Stomach (tissue), 8 donors: ENCODE measurements at regions not wholly inside any gene's neighbourhood (a gene's known extent, or its start where the extent isn't known, plus 50 kb on each side); places are given as distances from the start of the nearest gene placed in this dataset.

Experiments
- DNase-seq, 2 donors: peaks; one replicate each; pipeline versions ENCODE4 v3.0.0 to v3.0.0-alpha.2; 2013 to 2019
- H3K27ac ChIP-seq, 5 donors: fragments of 200-600 bp in 4 of 5; sonication (generic) in 4 of 5; one replicate each; pipeline ENCODE4 v1.5.1; 2013 to 2019; ENCODE audit warnings: mild to moderate bottlenecking in 1 of 5, moderate library complexity in 1 of 5
- H3K27me3 ChIP-seq, 3 donors: fragments of 200-600 bp; sonication (generic); one replicate each; pipeline ENCODE4 v1.5.1; 2017 to 2019; ENCODE audit warnings: mixed run types in 1 of 3
- H3K36me3 ChIP-seq, 4 donors: fragments of 200-600 bp; sonication (generic); 1 replicate in 3 of 4; 2 replicates in 1 of 4; pipeline ENCODE4 v1.5.1; 2016 to 2019
- H3K4me1 ChIP-seq, 4 donors: fragments of 200-600 bp; sonication (generic); one replicate each; pipeline ENCODE4 v1.5.1; 2016 to 2019
- H3K4me3 ChIP-seq, 4 donors: fragments of 200-600 bp; sonication (generic) in 3 of 4; one replicate each; pipeline ENCODE4 v1.5.1; 2016 to 2019; ENCODE audit warnings: mild to moderate bottlenecking in 1 of 4
- H3K9me3 ChIP-seq, 4 donors: fragments of 200-600 bp; sonication (generic); one replicate each; pipeline ENCODE4 v1.5.1; 2016 to 2019
- EP300 ChIP-seq: sonication (generic); formaldehyde crosslinking; IDR thresholded peaks from one replicate; pipeline ENCODE4 v1.6.1; 2017; ENCODE audit warnings: antibody characterized with exemption
- POLR2A ChIP-seq, 4 donors: fragments of 450-650 bp; IDR thresholded peaks; one replicate each; pipeline ENCODE4 v1.6.1; 2016; ENCODE audit warnings: antibody characterized with exemption in 4 of 4, control low read depth in 2 of 4, mild to moderate bottlenecking in 1 of 4, moderate library complexity in 1 of 4
- POLR2AphosphoS5 ChIP-seq, 3 donors: sonication (generic); formaldehyde crosslinking; IDR thresholded peaks; one replicate each; pipeline ENCODE4 v1.6.1; 2016; ENCODE audit warnings: antibody characterized with exemption in 3 of 3
- WGBS, 5 donors: extraction: QIAGEN DNeasy Blood & Tissue Kit in 3 of 5; methylation state at CpG; one replicate each; pipeline versions ENCODE4 v1.1.5 to v1.1.7; 2013 to 2018; 5-methylcytosine and 5-hydroxymethylcytosine counted together
- intact Hi-C: fragments of 100-400 bp; cut with DNase I; formaldehyde crosslinking; loops from one replicate; pipeline ENCODE4 v1.15.1; 2023; ENCODE audit warnings: low total_unique reads
- TF ChIP-seq, protein P1 (sequence below), 7 experiments: fragments of 450-650 bp in 4 of 7; fragments of 200-600 bp in 3 of 7; sonication (generic) in 3 of 7; IDR thresholded peaks; one replicate each; pipeline ENCODE4 v1.5.1; 2016 to 2019; ENCODE audit warnings: antibody characterized with exemption in 7 of 7, control low read depth in 2 of 7, mild to moderate bottlenecking in 1 of 7
- donor health status: healthy with polysubstance abuse.
- donor health status: Bipolar disorder and iron deficiency.
- donor health status: healthy.

DNA sequence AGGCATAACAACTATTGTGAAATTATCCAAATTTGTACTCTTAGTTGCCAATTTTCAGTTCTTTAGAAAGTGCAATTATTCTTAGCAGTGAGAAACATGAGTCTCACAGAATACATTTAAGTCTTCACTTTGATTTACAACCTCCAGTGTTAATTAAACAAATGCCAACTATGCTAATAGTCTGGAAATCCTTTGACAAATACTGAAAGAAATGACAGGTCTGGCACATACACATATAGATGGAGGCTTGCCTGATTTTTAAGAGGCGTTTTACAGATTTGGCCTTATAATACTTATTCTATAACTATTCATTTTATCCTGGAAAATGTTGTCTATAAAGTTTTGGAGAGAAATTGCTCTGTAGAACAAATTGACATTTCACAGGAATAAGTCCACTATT, 320.1 kb downstream of the TRIML1 start:
- TF ChIP-seq EP300, result no peak
- TF ChIP-seq, protein P1, sequence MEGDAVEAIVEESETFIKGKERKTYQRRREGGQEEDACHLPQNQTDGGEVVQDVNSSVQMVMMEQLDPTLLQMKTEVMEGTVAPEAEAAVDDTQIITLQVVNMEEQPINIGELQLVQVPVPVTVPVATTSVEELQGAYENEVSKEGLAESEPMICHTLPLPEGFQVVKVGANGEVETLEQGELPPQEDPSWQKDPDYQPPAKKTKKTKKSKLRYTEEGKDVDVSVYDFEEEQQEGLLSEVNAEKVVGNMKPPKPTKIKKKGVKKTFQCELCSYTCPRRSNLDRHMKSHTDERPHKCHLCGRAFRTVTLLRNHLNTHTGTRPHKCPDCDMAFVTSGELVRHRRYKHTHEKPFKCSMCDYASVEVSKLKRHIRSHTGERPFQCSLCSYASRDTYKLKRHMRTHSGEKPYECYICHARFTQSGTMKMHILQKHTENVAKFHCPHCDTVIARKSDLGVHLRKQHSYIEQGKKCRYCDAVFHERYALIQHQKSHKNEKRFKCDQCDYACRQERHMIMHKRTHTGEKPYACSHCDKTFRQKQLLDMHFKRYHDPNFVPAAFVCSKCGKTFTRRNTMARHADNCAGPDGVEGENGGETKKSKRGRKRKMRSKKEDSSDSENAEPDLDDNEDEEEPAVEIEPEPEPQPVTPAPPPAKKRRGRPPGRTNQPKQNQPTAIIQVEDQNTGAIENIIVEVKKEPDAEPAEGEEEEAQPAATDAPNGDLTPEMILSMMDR (IDR thresholded peaks at IDR 0.05), result no peak
- no peak for TF ChIP-seq POLR2A (IDR thresholded peaks at IDR 0.05)
- TF ChIP-seq POLR2AphosphoS5 (IDR thresholded peaks at IDR 0.05), result no peak
- DNase-seq, result no peak

DNA sequence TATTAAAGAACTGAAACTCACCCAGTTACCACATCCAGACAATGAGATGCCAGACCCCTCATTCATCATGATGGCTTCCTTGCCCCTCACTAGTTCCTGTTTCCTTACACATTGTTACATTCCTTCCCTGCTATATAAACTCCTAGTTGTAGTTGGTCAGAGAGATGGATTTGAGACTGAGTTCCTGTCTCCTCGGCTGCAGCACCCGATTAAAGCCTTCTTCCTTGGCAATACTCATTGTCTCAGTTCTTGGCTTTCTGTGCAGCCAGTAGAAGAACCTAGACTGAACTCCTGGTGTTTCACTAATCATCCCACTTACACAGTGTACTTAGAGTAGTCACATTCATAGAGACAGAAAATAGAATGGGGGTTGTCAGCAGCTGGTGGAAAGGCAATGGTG, 324.7 kb downstream of the TRIML1 start:
- Histone ChIP-seq H3K27ac (no peak overlapping the region), H3K27me3 (no peaks in the 10 kb centered on the region), H3K4me1 (no peaks in the 10 kb centered on the region), H3K36me3 (no peaks in the 10 kb centered on the region), H3K4me3 (no peak overlapping the region), H3K9me3 (peaks cover 0 to 9% (median 4%) of the 10 kb centered on the region in 4 donors)
- TF ChIP-seq POLR2A (IDR thresholded peaks at IDR 0.05) (no peak), EP300 (no peak), POLR2AphosphoS5 (IDR thresholded peaks at IDR 0.05) (no peak)
- TF ChIP-seq, protein P1 (IDR thresholded peaks at IDR 0.05), result no peak
- DNase-seq, result no peak
- 55 to 90% (median 69%) methylated on average over 2 of the region's 2 CpGs for WGBS, 5 donors
- intact Hi-C loops, result no loop called here

More for the DNA sequence above, 320.1 kb downstream of the TRIML1 start:
- WGBS, 5 donors, result 21 to 51% (median 42%) methylated on average over 1 of the region's 1 CpG
- Histone ChIP-seq H3K9me3 (peaks cover 0 to 6% (median 3%) of the 10 kb centered on the region in 4 donors), H3K4me1 (no peaks in the 10 kb centered on the region), H3K27me3 (no peaks in the 10 kb centered on the region), H3K27ac (no peak overlapping the region), H3K36me3 (no peaks in the 10 kb centered on the region), H3K4me3 (no peak overlapping the region)
- intact Hi-C loops, result no loop called here

GRCh38 chr4:188466001-188466400, 326.8 kb downstream of the TRIML1 start:
- Histone ChIP-seq H3K4me1 (no peaks in the 10 kb centered on the region), H3K9me3 (peaks cover 0 to 9% (median 4%) of the 10 kb centered on the region in 4 donors), H3K27me3 (no peaks in the 10 kb centered on the region), H3K27ac (no peak overlapping the region), H3K36me3 (no peaks in the 10 kb centered on the region), H3K4me3 (no peak overlapping the region)
- no peak for DNase-seq
- WGBS, 5 donors, result 15 to 37% (median 18%) methylated on average over 1 of the region's 1 CpG
- TF ChIP-seq POLR2A (IDR thresholded peaks at IDR 0.05) (no peak), EP300 (no peak), POLR2AphosphoS5 (IDR thresholded peaks at IDR 0.05) (no peak)
- TF ChIP-seq, protein P1 (IDR thresholded peaks at IDR 0.05), result no peak
- intact Hi-C loops, result no loop called here

GRCh38 chr4:188484256-188484655, 345.0 kb downstream of the TRIML1 start:
- intact Hi-C loops, result no loop called here
- 62 to 76% (median 70%) methylated on average over 5 of the region's 5 CpGs for WGBS, 5 donors
- DNase-seq, result no peak
- no peaks in the 10 kb centered on the region for H3K4me1 ChIP-seq
- H3K27me3 ChIP-seq, result no peaks in the 10 kb centered on the region
- H3K4me3 ChIP-seq, result no peak overlapping the region
- no peak overlapping the region for H3K27ac ChIP-seq
- TF ChIP-seq POLR2AphosphoS5 (IDR thresholded peaks at IDR 0.05) (no peak), POLR2A (IDR thresholded peaks at IDR 0.05) (no peak), EP300 (no peak)
- TF ChIP-seq, protein P1 (IDR thresholded peaks at IDR 0.05), result no peak
- peaks cover 0 to 10% (median 0%) of the 10 kb centered on the region in 4 donors for H3K9me3 ChIP-seq
- H3K36me3 ChIP-seq, result no peaks in the 10 kb centered on the region
